ENCODE measurements at regions not wholly inside any gene's neighbourhood (a gene's known extent, or its start where the extent isn't known, plus 50 kb on each side); places are given as distances from the start of the nearest gene placed in this dataset.

DNA sequence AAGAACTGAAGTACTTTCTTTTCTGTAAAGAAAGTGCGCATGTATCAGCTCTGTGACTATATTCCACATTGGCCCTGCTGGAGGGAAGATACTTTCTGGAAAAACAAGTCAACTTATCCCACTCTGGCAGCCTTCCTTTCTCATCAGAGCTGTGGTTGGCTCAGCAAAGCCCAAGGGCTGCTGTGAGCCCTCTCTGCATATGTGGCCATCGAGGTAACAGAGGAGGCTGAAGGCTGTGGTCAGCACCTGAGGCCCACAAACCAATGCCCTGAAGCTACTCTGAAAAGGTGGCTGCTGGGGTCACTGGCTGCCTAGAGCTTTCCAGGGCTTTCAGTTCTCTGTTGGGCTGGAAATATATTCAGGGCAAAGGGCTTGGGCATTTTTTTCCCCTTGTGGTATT lies 70.8 kb upstream of the IGF1 start:
- TF ChIP-seq TCF7L2 (IDR thresholded peaks at IDR 0.05; ENCODE audit: borderline replicate concordance, low read depth, low read length): no peak
- no peak for TF ChIP-seq ZNF214 (tag by site-specific recombination; IDR thresholded peaks at IDR 0.05; ENCODE audit: borderline replicate concordance)
- TF ChIP-seq ZNF24 (tag by site-specific recombination; IDR thresholded peaks at IDR 0.05): no peak
- no peak for TF ChIP-seq ZFP69B (tag by site-specific recombination; IDR thresholded peaks at IDR 0.05)
- TF ChIP-seq, protein P1, sequence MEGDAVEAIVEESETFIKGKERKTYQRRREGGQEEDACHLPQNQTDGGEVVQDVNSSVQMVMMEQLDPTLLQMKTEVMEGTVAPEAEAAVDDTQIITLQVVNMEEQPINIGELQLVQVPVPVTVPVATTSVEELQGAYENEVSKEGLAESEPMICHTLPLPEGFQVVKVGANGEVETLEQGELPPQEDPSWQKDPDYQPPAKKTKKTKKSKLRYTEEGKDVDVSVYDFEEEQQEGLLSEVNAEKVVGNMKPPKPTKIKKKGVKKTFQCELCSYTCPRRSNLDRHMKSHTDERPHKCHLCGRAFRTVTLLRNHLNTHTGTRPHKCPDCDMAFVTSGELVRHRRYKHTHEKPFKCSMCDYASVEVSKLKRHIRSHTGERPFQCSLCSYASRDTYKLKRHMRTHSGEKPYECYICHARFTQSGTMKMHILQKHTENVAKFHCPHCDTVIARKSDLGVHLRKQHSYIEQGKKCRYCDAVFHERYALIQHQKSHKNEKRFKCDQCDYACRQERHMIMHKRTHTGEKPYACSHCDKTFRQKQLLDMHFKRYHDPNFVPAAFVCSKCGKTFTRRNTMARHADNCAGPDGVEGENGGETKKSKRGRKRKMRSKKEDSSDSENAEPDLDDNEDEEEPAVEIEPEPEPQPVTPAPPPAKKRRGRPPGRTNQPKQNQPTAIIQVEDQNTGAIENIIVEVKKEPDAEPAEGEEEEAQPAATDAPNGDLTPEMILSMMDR (tag by site-specific recombination; IDR thresholded peaks at IDR 0.05): no peak
